HCT116 (cell line): ENCODE measurements at regions not wholly inside any gene's neighbourhood (a gene's known extent, or its start where the extent isn't known, plus 50 kb on each side); places are given as distances from the start of the nearest gene placed in this dataset.

Experiments
- ATAC-seq: fragments of 200-7000 bp; cut with Tn5 transposase; 2 replicates; pipeline ENCODE4 v1.9.1; 2020; ENCODE audit warnings: mild to moderate bottlenecking, moderate library complexity
- BruUV-seq: library from RNA; stranded (reverse); fragments of 400-500 nt; replicated peaks from 2 replicates; lab custom pipeline; 2021; lab: Mats Ljungman, UMichigan
- CTCF ChIA-PET: fragments of 300-600 bp; sonication (Branson Sonifier 250); formaldehyde crosslinking; loops from one replicate; lab custom pipeline; 2021; ENCODE audit warnings: antibody characterized with exemption; lab: Charles Lee
- POLR2A ChIA-PET: fragments of 300-600, 350-600 bp; sonication (Branson Sonifier 250); formaldehyde crosslinking; loops from one replicate; lab custom pipeline; 2021; ENCODE audit warnings: antibody characterized with exemption; lab: Charles Lee
- RAD21 ChIA-PET, 2 experiments: fragments of 300-600 bp; sonication (Branson Sonifier 250); formaldehyde crosslinking; loops; one replicate each; lab custom pipeline; 2023; ENCODE audit warnings: low total read pairs in 2 of 2; ENCODE audit not compliant: uncharacterized antibody in 2 of 2, unreplicated experiment in 2 of 2, low non-redundant PET in 1 of 2; lab: Charles Lee
- DNase-seq: peaks from one replicate; pipeline ENCODE4 v3.0.0-alpha.2; 2010; ENCODE audit warnings: low read depth, low spot score
- H2AFZ ChIP-seq: fragments of 200-600 bp; shearing (Covaris generic), sonication (generic); 2 replicates; pipeline ENCODE4 v1.6.1; 2017; ENCODE audit warnings: low read depth, mixed run types, mixed read lengths, antibody characterized with exemption, low read length; ENCODE audit not compliant: poor library complexity, severe bottlenecking
- H3K27ac ChIP-seq: 2 replicates; pipeline ENCODE4 v1.5.1; 2012; ENCODE audit warnings: low read depth, low read length
- H3K27me3 ChIP-seq: fragments of 200-600 bp; sonication (generic); 2 replicates; pipeline ENCODE4 v1.6.1; 2016; ENCODE audit warnings: mixed run types, low read length, mixed read lengths; ENCODE audit not compliant: insufficient read depth
- H3K36me3 ChIP-seq, 2 experiments: fragments of 200-500 bp in 1 of 2; fragments of 200-600 bp in 1 of 2; sonication (Bioruptor generic) in 1 of 2; sonication (generic) in 1 of 2; 2 replicates each; pipeline versions ENCODE4 v1.5.1 to v1.6.1; 2014 to 2016; ENCODE audit warnings: low read length in 2 of 2, inconsistent platforms in 1 of 2, mixed read lengths in 1 of 2, mixed run types in 1 of 2; ENCODE audit not compliant: insufficient read depth in 2 of 2, control insufficient read depth in 1 of 2
- H3K4me1 ChIP-seq, 2 experiments: fragments of 200-600 bp in 1 of 2; sonication (generic) in 1 of 2; 2 replicates each; pipeline versions ENCODE4 v1.5.1 to v1.6.1; 2012 to 2017; ENCODE audit warnings: low read length in 2 of 2, inconsistent platforms in 1 of 2, mild to moderate bottlenecking in 1 of 2, mixed read lengths in 1 of 2, mixed run types in 1 of 2, moderate library complexity in 1 of 2; ENCODE audit not compliant: insufficient read depth in 2 of 2, control insufficient read depth in 1 of 2
- H3K4me2 ChIP-seq: fragments of 200-600 bp; sonication (generic); 2 replicates; pipeline ENCODE4 v1.6.1; 2017; ENCODE audit warnings: mixed run types, low read length, mixed read lengths
- H3K4me3 ChIP-seq, 2 experiments: fragments of 200-600 bp in 1 of 2; sonication (generic) in 1 of 2; replicated peaks in 1 of 2; 2 replicates each; pipeline ENCODE4 v1.5.1; 2011 to 2016; ENCODE audit warnings: low read length in 2 of 2, control low read depth in 1 of 2, low read depth in 1 of 2, mild to moderate bottlenecking in 1 of 2, mixed read lengths in 1 of 2, mixed run types in 1 of 2
- H3K79me2 ChIP-seq: fragments of 200-600 bp; sonication (generic); 2 replicates; pipeline ENCODE4 v1.6.1; 2017; ENCODE audit warnings: mild to moderate bottlenecking, mixed run types, low read length, moderate library complexity, mixed read lengths; ENCODE audit not compliant: insufficient read depth
- H3K9ac ChIP-seq: fragments of 200-600 bp; sonication (generic); 2 replicates; pipeline ENCODE4 v1.6.1; 2016; ENCODE audit warnings: low read length, mixed read lengths
- H3K9me2 ChIP-seq: fragments of 200-600 bp; sonication (generic), shearing (Covaris generic); 2 replicates; pipeline ENCODE4 v1.6.1; 2017; ENCODE audit warnings: mixed run types, mild to moderate bottlenecking, moderate library complexity; ENCODE audit not compliant: insufficient read depth
- H3K9me3 ChIP-seq, 2 experiments: fragments of 200-500 bp in 1 of 2; fragments of 200-600 bp in 1 of 2; sonication (Bioruptor generic) in 1 of 2; sonication (generic) in 1 of 2; 2 replicates each; pipeline ENCODE4 v1.6.1; 2014 to 2017; ENCODE audit warnings: low read length in 2 of 2, mixed read lengths in 2 of 2, inconsistent platforms in 1 of 2, low read depth in 1 of 2, mild to moderate bottlenecking in 1 of 2, mixed run types in 1 of 2, moderate library complexity in 1 of 2; ENCODE audit not compliant: control insufficient read depth in 1 of 2, insufficient read depth in 1 of 2
- H4K20me1 ChIP-seq: fragments of 200-600 bp; sonication (generic), shearing (Covaris generic); 2 replicates; pipeline ENCODE4 v1.6.1; 2017; ENCODE audit warnings: mixed run types, mild to moderate bottlenecking, moderate library complexity; ENCODE audit not compliant: insufficient read depth
- ATF3 ChIP-seq: IDR thresholded peaks from 2 replicates; pipeline ENCODE4 v1.6.1; 2012
- CEBPB ChIP-seq: IDR thresholded peaks from 2 replicates; pipeline ENCODE4 v1.6.1; 2012; ENCODE audit warnings: low read depth
- CTCF ChIP-seq, 3 experiments: fragments of 200-600 bp in 1 of 3; sonication (generic) in 1 of 3; IDR thresholded peaks in 2 of 3; conservative IDR thresholded peaks in 1 of 3; 2 replicates each; pipeline ENCODE4 v1.5.1; 2012 to 2017; ENCODE audit warnings: low read depth in 2 of 3, low read length in 2 of 3, antibody characterized with exemption in 1 of 3, borderline replicate concordance in 1 of 3, control low read depth in 1 of 3, mild to moderate bottlenecking in 1 of 3, mixed read lengths in 1 of 3, mixed run types in 1 of 3, moderate library complexity in 1 of 3; ENCODE audit not compliant: insufficient read depth in 1 of 3
- EGR1 ChIP-seq: IDR thresholded peaks from 2 replicates; pipeline ENCODE4 v1.6.1; 2012; ENCODE audit warnings: low read depth
- EZH2 ChIP-seq: fragments of 200-600 bp; sonication (generic); IDR thresholded peaks from 2 replicates; pipeline ENCODE4 v1.6.1; 2017; ENCODE audit warnings: antibody characterized with exemption, mixed run types
- EZH2phosphoT487 ChIP-seq: fragments of 200-600 bp; IDR thresholded peaks from 2 replicates; pipeline ENCODE4 v1.6.1; 2018; ENCODE audit warnings: antibody characterized with exemption, borderline replicate concordance
- FOSL1 ChIP-seq: IDR thresholded peaks from 2 replicates; pipeline ENCODE4 v1.6.1; 2012; ENCODE audit warnings: low read depth
- POLR2A ChIP-seq: IDR thresholded peaks from 2 replicates; pipeline ENCODE4 v1.7.0; 2011; ENCODE audit warnings: borderline replicate concordance; ENCODE audit not compliant: insufficient read depth, insufficient read length; ENCODE audit errors: extremely low read depth
- POLR2AphosphoS5 ChIP-seq: IDR thresholded peaks from 2 replicates; pipeline ENCODE4 v1.6.1; 2011; ENCODE audit warnings: mild to moderate bottlenecking, low read depth, low read length, moderate library complexity
- SIN3A ChIP-seq: IDR thresholded peaks from 2 replicates; pipeline ENCODE4 v1.6.1; 2012; ENCODE audit warnings: low read depth
- SP1 ChIP-seq: IDR thresholded peaks from 2 replicates; pipeline ENCODE4 v1.6.1; 2012; ENCODE audit warnings: low read depth
- YY1 ChIP-seq: IDR thresholded peaks from 2 replicates; pipeline ENCODE4 v1.6.1; 2011; ENCODE audit warnings: low read length, low read depth, moderate library complexity, mild to moderate bottlenecking; ENCODE audit not compliant: insufficient replicate concordance; ENCODE audit errors: extremely low read depth
- ZNF274 ChIP-seq: fragments of 200-500 bp; sonication (Bioruptor generic); IDR thresholded peaks from 2 replicates; pipeline ENCODE4 v1.6.1; 2014; ENCODE audit warnings: mild to moderate bottlenecking, low read depth, low read length, inconsistent platforms
- intact Hi-C: fragments of 100-400 bp; cut with micrococcal nuclease; formaldehyde crosslinking; loops from 2 replicates; pipeline ENCODE4 v1.10.0; 2022
- TF ChIP-seq, protein P1 (sequence below): IDR thresholded peaks from 2 replicates; pipeline ENCODE4 v1.6.1; 2012
- TF ChIP-seq, protein P2 (sequence below): IDR thresholded peaks from 2 replicates; pipeline ENCODE4 v1.6.1; 2011; ENCODE audit warnings: mild to moderate bottlenecking, low read length, moderate library complexity; ENCODE audit not compliant: insufficient replicate concordance; ENCODE audit errors: extremely low read depth

DNA sequence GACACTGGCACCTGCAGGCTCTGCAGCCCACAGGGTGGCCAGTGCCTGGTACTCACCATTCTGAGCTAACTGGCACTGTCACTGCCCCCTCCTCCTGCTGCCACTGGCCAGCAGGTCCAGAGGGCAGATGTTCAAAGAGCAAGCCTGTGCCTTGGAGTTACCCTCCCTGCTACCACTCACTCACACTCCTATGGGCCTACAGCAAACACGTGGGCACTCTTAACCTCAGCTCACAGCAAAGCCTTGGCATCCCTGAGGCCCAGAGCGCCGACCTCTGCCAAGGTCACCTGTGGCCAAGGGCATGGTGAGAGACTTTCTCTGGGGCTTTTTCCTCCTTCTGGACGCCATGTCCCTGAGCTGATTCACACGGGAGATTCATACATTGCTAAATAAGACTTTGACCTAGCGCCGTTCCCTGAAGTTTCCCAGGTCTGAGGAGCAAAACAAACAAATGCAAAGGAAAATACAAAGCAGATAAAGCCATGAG lies 270.0 kb upstream of the PPP2R2D start:
- intact Hi-C loops, result no loop called here
- TF ChIP-seq EGR1 (no peak), CTCF (IDR thresholded peaks at IDR 0.05 in 2 of 3, conservative IDR thresholded peaks at IDR 0.05 in 1 of 3; ENCODE audit: borderline replicate concordance in 1 of 3, insufficient read depth in 1 of 3, low read depth in 2 of 3, low read length in 2 of 3) (no peak), EZH2phosphoT487 (no peak), EZH2 (no peak), FOSL1 (no peak), CEBPB (no peak), POLR2AphosphoS5 (no peak), SIN3A (no peak), ATF3 (no peak), SP1 (no peak), POLR2A (no peak), ZNF274 (no peak), YY1 (no peak)
- TF ChIP-seq, protein P1, sequence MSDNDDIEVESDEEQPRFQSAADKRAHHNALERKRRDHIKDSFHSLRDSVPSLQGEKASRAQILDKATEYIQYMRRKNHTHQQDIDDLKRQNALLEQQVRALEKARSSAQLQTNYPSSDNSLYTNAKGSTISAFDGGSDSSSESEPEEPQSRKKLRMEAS, result no peak
- TF ChIP-seq, protein P2, sequence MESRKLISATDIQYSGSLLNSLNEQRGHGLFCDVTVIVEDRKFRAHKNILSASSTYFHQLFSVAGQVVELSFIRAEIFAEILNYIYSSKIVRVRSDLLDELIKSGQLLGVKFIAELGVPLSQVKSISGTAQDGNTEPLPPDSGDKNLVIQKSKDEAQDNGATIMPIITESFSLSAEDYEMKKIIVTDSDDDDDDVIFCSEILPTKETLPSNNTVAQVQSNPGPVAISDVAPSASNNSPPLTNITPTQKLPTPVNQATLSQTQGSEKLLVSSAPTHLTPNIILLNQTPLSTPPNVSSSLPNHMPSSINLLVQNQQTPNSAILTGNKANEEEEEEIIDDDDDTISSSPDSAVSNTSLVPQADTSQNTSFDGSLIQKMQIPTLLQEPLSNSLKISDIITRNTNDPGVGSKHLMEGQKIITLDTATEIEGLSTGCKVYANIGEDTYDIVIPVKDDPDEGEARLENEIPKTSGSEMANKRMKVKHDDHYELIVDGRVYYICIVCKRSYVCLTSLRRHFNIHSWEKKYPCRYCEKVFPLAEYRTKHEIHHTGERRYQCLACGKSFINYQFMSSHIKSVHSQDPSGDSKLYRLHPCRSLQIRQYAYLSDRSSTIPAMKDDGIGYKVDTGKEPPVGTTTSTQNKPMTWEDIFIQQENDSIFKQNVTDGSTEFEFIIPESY, result no peak
- no peaks in the 10 kb centered on the region for H3K9me3 ChIP-seq
- no peak overlapping the region for H3K4me2 ChIP-seq
- peaks cover 0 to 2% of the 10 kb centered on the region in 2 experiments; a peak in 1 of 4 replicates for H3K4me1 ChIP-seq
- ChIA-PET CTCF (no interaction called here), RAD21 (no interaction called here), POLR2A (no interaction called here)
- H3K36me3 ChIP-seq, result no peaks in the 10 kb centered on the region
- no peak overlapping the region for H3K4me3 ChIP-seq
- H3K9ac ChIP-seq, result no peak overlapping the region
- BruUV-seq, result no TSS peak
- 0 out of 2 replicates have a peak, but pooled peaks cover 3% of the 10 kb centered on the region for H3K27me3 ChIP-seq
- no peaks in the 10 kb centered on the region for H3K9me2 ChIP-seq
- no peak overlapping the region for H2AFZ ChIP-seq
- no peak overlapping the region for H3K27ac ChIP-seq
- no peaks in the 10 kb centered on the region for H4K20me1 ChIP-seq
- DNase-seq (no peak), ATAC-seq (no peak)
- no peaks in the 10 kb centered on the region for H3K79me2 ChIP-seq
